ENCODE measurements at regions not wholly inside any gene's neighbourhood (a gene's known extent, or its start where the extent isn't known, plus 50 kb on each side); places are given as distances from the start of the nearest gene placed in this dataset.
"Not testable (repeated sequence)": the region's sequence is repeated elsewhere in the genome, so short reads cannot be mapped to it uniquely, and the experiment has no call there.

GRCh38 chr9:63912451-63912850, 1372.6 kb downstream of the FOXD4L5 start:
- intact Hi-C loops (cut with micrococcal nuclease) = not testable (repeated sequence)

GRCh38 chr9:63909076-63909475, 1375.9 kb downstream of the FOXD4L5 start:
- POLR2A ChIA-PET; H3K27ac Mint-ChIP-seq; H3K36me3 Mint-ChIP-seq (ENCODE audit: low read depth); H3K27me3 Mint-ChIP-seq; intact Hi-C loops (cut with micrococcal nuclease); CTCF ChIA-PET; DNase-seq; H3K4me1 Mint-ChIP-seq; H3K9me3 Mint-ChIP-seq; ATAC-seq (ENCODE audit: low read depth); H3K4me3 Mint-ChIP-seq: not testable (repeated sequence)

More at GRCh38 chr9:63912451-63912850, 1372.6 kb downstream of the FOXD4L5 start:
- H3K4me3 Mint-ChIP-seq; H3K27me3 Mint-ChIP-seq; H3K27ac Mint-ChIP-seq; ATAC-seq (ENCODE audit: low read depth); H3K9me3 Mint-ChIP-seq; H3K4me1 Mint-ChIP-seq; H3K36me3 Mint-ChIP-seq (ENCODE audit: low read depth); POLR2A ChIA-PET; CTCF ChIA-PET; DNase-seq: not testable (repeated sequence)

DNA sequence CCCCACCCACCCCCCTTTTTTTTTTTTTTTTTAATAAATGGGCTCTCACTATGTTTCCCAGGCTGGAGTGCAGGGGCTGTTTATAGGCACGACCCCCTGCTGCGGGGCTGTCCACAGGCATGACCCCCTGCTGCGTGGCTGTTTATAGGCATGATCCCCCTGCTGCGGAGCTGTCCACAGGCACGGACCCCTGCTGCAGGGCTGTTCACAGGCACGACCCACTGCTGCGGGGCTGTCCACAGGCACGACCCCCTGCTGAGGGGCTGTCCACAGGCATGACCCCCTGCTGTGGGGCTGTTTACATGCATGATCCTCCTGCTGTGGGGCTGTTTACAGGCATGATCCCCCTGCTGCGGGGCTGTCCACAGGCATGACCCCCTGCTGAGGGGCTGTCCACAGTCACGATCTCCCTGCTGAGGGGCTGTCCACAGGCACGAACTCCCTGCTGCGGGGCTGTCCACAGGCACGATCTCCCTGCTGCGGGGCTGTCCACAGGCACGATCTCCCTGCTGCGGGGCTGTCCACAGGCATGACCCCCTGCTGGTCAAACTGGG, 1385.3 kb downstream of the FOXD4L5 start:
- CTCF ChIA-PET; ATAC-seq (ENCODE audit: low read depth); DNase-seq; H3K27me3 Mint-ChIP-seq; H3K27ac Mint-ChIP-seq; H3K36me3 Mint-ChIP-seq (ENCODE audit: low read depth); H3K4me3 Mint-ChIP-seq; H3K9me3 Mint-ChIP-seq; intact Hi-C loops (cut with micrococcal nuclease); H3K4me1 Mint-ChIP-seq; POLR2A ChIA-PET: not testable (repeated sequence)

DNA sequence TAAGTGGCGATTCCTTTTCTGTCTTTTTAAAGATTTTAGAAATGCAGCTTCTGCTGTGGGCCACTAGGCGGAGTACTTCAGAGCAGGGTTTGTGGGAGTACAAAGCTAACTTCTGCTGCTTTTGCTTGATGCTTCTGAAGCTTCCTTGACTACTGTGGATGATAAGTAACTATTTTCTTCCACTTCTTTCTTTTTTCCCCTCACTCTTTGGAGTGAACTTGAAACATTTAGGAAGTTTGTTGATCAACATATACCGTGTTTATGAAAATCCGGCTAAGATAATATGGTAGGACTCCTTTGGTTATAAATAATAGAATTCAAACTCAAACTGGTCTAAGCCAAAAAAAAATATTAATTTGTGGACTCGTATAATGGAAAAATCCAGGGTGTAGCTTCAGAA, 1403.6 kb downstream of the FOXD4L5 start:
- DNase-seq; H3K36me3 Mint-ChIP-seq (ENCODE audit: low read depth); H3K27me3 Mint-ChIP-seq; H3K9me3 Mint-ChIP-seq; CTCF ChIA-PET; intact Hi-C loops (cut with micrococcal nuclease); H3K27ac Mint-ChIP-seq; H3K4me3 Mint-ChIP-seq; H3K4me1 Mint-ChIP-seq; ATAC-seq (ENCODE audit: low read depth); POLR2A ChIA-PET: not testable (repeated sequence)

DNA sequence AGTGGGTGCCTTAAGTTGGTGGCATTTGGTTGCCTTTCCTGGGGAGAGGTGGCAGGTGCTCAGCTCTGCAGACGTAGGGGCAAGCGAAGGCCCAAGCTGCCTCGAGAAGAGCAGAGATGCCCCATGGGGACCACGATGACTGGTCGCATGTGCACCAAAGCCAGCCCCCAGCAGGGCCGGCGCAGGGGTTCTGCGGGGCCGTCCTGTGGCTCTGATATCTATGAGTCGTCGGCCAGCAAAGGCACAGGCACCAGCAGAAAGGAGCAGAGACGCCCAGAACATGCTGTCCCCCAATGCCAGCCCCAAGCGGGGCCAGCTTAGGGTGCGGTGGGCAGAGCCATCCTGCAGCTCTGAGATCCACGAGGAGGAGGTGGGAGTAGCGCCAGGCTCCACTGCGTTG, 1408.6 kb downstream of the FOXD4L5 start:
- CTCF ChIA-PET; DNase-seq; H3K4me3 Mint-ChIP-seq; H3K27ac Mint-ChIP-seq; H3K9me3 Mint-ChIP-seq; intact Hi-C loops (cut with micrococcal nuclease); H3K27me3 Mint-ChIP-seq; POLR2A ChIA-PET; H3K4me1 Mint-ChIP-seq; H3K36me3 Mint-ChIP-seq (ENCODE audit: low read depth); ATAC-seq (ENCODE audit: low read depth): not testable (repeated sequence)

DNA sequence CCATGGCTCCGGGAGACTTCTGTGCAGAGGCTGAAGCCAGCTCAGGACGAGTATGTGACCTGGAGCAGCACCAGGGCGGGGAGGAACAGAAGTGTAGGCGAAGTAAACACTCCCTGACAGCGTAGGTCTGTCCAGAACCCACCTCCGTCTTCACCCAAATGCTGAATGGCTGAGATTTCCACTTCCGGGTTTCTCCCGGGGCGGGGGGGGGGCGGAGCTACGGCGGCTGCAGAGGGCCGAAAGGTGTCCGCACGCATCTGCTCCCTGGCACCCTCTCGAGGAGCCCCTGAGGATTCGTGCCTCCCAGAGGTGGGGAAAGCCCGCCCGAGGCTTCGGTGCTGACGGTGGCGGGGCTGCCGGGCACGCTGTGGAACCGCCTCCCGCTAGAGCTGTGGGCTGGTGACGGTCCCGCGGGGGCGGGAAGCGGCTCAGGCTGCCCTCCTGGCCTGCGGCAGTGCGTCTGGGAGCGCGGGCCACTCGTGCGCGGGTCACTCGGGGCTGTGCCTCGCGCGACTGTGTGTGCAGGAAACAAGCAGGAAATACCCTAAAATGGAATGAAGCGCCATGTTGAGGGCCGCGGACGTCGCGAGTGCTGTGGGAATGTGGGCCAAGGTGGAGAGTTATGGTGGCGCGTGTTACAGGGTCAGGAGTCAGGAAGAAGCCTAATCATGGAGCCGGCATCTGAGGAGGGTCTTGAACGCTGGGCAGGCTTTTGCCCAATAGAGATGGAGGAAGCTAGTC, 1425.4 kb downstream of the FOXD4L5 start:
- POLR2A ChIA-PET = no interaction called here
- no peak for ATAC-seq (ENCODE audit: low read depth)
- no peaks in the 10 kb centered on the region for H3K36me3 Mint-ChIP-seq (ENCODE audit: low read depth)

GRCh38 chr9:63859090-63859474, 1425.9 kb downstream of the FOXD4L5 start:
- DNase-seq; POLR2A ChIA-PET; H3K36me3 Mint-ChIP-seq (ENCODE audit: low read depth); H3K27ac Mint-ChIP-seq; H3K4me1 Mint-ChIP-seq; H3K27me3 Mint-ChIP-seq; H3K4me3 Mint-ChIP-seq; intact Hi-C loops (cut with micrococcal nuclease); CTCF ChIA-PET; ATAC-seq (ENCODE audit: low read depth): not testable (repeated sequence)
- peaks cover 13% of the 10 kb centered on the region for H3K9me3 Mint-ChIP-seq

More for the DNA sequence above, 1425.4 kb downstream of the FOXD4L5 start:
- DNase-seq = no peak
- no peak overlapping the region for H3K4me3 Mint-ChIP-seq
- no peak overlapping the region for H3K27ac Mint-ChIP-seq
- no peaks in the 10 kb centered on the region for H3K4me1 Mint-ChIP-seq
- H3K27me3 Mint-ChIP-seq = no peaks in the 10 kb centered on the region
- CTCF ChIA-PET = no interaction called here
- TF ChIP-seq, protein P1, sequence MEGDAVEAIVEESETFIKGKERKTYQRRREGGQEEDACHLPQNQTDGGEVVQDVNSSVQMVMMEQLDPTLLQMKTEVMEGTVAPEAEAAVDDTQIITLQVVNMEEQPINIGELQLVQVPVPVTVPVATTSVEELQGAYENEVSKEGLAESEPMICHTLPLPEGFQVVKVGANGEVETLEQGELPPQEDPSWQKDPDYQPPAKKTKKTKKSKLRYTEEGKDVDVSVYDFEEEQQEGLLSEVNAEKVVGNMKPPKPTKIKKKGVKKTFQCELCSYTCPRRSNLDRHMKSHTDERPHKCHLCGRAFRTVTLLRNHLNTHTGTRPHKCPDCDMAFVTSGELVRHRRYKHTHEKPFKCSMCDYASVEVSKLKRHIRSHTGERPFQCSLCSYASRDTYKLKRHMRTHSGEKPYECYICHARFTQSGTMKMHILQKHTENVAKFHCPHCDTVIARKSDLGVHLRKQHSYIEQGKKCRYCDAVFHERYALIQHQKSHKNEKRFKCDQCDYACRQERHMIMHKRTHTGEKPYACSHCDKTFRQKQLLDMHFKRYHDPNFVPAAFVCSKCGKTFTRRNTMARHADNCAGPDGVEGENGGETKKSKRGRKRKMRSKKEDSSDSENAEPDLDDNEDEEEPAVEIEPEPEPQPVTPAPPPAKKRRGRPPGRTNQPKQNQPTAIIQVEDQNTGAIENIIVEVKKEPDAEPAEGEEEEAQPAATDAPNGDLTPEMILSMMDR (IDR thresholded peaks at IDR 0.05) = no peak
- peaks cover 13% of the 10 kb centered on the region for H3K9me3 Mint-ChIP-seq
- intact Hi-C loops (cut with micrococcal nuclease) = no loop called here

DNA sequence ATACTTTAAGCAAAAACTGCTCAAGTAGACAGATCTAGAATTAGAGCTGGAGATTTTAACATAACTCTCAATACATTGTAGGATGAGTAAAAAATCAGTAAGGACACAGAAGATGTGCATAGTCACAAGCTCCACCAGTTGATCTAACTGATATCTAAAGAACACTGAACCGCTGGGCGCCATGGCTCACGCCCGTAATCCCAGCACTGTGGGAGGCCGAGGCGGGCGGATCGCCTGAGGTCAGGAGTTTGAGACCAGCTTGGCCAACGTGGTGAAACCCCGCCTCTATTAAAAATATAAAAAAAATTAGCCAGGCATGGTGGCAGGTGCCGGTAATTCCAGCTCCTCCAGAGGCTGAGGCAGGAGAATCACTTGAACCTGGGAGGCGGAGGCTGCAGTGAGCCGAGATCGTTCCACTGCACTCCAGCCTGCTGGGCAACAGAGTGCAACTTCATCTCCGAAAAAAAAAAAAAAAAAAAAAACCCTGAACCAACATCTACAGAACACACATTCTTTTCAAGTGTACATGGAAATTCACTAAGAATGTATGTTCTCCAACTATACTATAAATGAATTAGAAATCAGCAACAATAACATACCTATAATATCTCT, 1431.8 kb downstream of the FOXD4L5 start:
- intact Hi-C loops (cut with micrococcal nuclease); POLR2A ChIA-PET: not testable (repeated sequence)

DNA sequence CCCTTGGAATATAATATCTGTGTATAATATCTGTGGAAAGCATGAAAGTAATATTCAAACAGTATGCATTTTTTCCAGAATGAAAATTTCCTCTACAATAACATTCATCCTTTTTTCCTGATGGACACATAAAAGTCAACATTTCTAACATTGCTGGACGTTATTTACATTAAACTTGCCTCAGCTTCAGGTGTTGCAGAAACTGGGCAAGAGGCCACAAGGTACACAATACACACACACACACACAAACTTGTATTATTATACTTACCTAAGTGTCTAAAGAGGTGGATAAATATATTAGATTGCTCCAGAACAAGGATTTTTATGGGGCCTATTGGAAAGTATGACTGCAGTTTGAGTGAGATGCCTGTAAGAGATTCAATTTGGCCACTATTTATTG, 1460.2 kb downstream of the FOXD4L5 start:
- H3K27me3 Mint-ChIP-seq; ATAC-seq (ENCODE audit: low read depth); intact Hi-C loops (cut with micrococcal nuclease); H3K27ac Mint-ChIP-seq; H3K36me3 Mint-ChIP-seq (ENCODE audit: low read depth); POLR2A ChIA-PET; H3K9me3 Mint-ChIP-seq; H3K4me1 Mint-ChIP-seq; H3K4me3 Mint-ChIP-seq; CTCF ChIA-PET; DNase-seq: not testable (repeated sequence)

More for the DNA sequence above, 1431.8 kb downstream of the FOXD4L5 start:
- H3K9me3 Mint-ChIP-seq; DNase-seq; H3K4me1 Mint-ChIP-seq; H3K27me3 Mint-ChIP-seq; ATAC-seq (ENCODE audit: low read depth); H3K27ac Mint-ChIP-seq; H3K4me3 Mint-ChIP-seq; H3K36me3 Mint-ChIP-seq (ENCODE audit: low read depth); CTCF ChIA-PET: not testable (repeated sequence)

- POLR2A ChIA-PET; H3K27me3 Mint-ChIP-seq; DNase-seq; intact Hi-C loops (cut with micrococcal nuclease); H3K4me1 Mint-ChIP-seq; H3K36me3 Mint-ChIP-seq (ENCODE audit: low read depth); ATAC-seq (ENCODE audit: low read depth); CTCF ChIA-PET; H3K9me3 Mint-ChIP-seq; H3K4me3 Mint-ChIP-seq; H3K27ac Mint-ChIP-seq: not testable (repeated sequence)
Observed at GRCh38 chr9:63823375-63824201, 1461.4 kb downstream of the FOXD4L5 start.
